ENCODE measurements at regions not wholly inside any gene's neighbourhood (a gene's known extent, or its start where the extent isn't known, plus 50 kb on each side); places are given as distances from the start of the nearest gene placed in this dataset.

GRCh38 chr2:223203971-223204929 lies 152.3 kb downstream of the KCNE4 start:
- TF ChIP-seq ZNF354B (CRISPR knock-in tag; IDR thresholded peaks at IDR 0.05) (no peak), AKAP8 (CRISPR knock-in tag; IDR thresholded peaks at IDR 0.05) (no peak), GABPA (IDR thresholded peaks at IDR 0.05; ENCODE audit: low read depth, low read length) (no peak), GABPA (CRISPR knock-in tag; IDR thresholded peaks at IDR 0.05; ENCODE audit: low read depth) (no peak)

Data from HepG2 (cell line).